HG02852 (cell line): ENCODE measurements at regions not wholly inside any gene's neighbourhood (a gene's known extent, or its start where the extent isn't known, plus 50 kb on each side); places are given as distances from the start of the nearest gene placed in this dataset.
"Not testable (repeated sequence)": the region's sequence is repeated elsewhere in the genome, so short reads cannot be mapped to it uniquely, and the experiment has no call there.

Experiments
- ATAC-seq: cut with Tn5 transposase; IDR thresholded peaks from one replicate; pipeline ENCODE4 v1.9.1; 2021; ENCODE audit warnings: mild to moderate bottlenecking, moderate library complexity; ENCODE audit not compliant: unreplicated experiment

- no peak for ATAC-seq
Observed at GRCh38 chr19:31525610-31526147, 176.4 kb upstream of the TSHZ3 start.

GRCh38 chr19:31527443-31527842 is 178.2 kb upstream of the TSHZ3 start:
- ATAC-seq: no peak

- no peak for ATAC-seq
Observed at GRCh38 chr19:31528261-31528660, 179.0 kb upstream of the TSHZ3 start.

GRCh38 chr19:31529121-31529520 is 179.9 kb upstream of the TSHZ3 start:
- ATAC-seq: no peak

- ATAC-seq: no peak
Observed at GRCh38 chr19:31530781-31531180, 181.5 kb upstream of the TSHZ3 start.

GRCh38 chr19:31531326-31531725 is 182.1 kb upstream of the TSHZ3 start:
- ATAC-seq: no peak

GRCh38 chr19:31532034-31532433 is 182.8 kb upstream of the TSHZ3 start:
- no peak for ATAC-seq

- no peak for ATAC-seq
Observed at GRCh38 chr19:31533114-31533513, 183.9 kb upstream of the TSHZ3 start.

- no peak for ATAC-seq
Observed at GRCh38 chr19:31534231-31534630, 185.0 kb upstream of the TSHZ3 start.

- no peak for ATAC-seq
Observed at GRCh38 chr19:31534786-31535657, 185.8 kb upstream of the TSHZ3 start.

GRCh38 chr19:31535691-31536460 is 186.6 kb upstream of the TSHZ3 start:
- ATAC-seq: no peak

GRCh38 chr19:31537136-31537535 is 187.9 kb upstream of the TSHZ3 start:
- no peak for ATAC-seq

- ATAC-seq: not testable (repeated sequence)
Observed at GRCh38 chr19:31537902-31538301, 188.7 kb upstream of the TSHZ3 start.

GRCh38 chr19:31538879-31539278 is 189.6 kb upstream of the TSHZ3 start:
- ATAC-seq: no peak

- ATAC-seq: no peak
Observed at GRCh38 chr19:31539386-31539785, 190.2 kb upstream of the TSHZ3 start.

GRCh38 chr19:31541396-31541795 is 192.2 kb upstream of the TSHZ3 start:
- no peak for ATAC-seq

GRCh38 chr19:31543456-31543855 is 194.2 kb upstream of the TSHZ3 start:
- no peak for ATAC-seq

- ATAC-seq: no peak
Observed at GRCh38 chr19:31545777-31546176, 196.5 kb upstream of the TSHZ3 start.

GRCh38 chr19:31546205-31546960 is 197.1 kb upstream of the TSHZ3 start:
- no peak for ATAC-seq

GRCh38 chr19:31548941-31549340 is 199.7 kb upstream of the TSHZ3 start:
- no peak for ATAC-seq
